Stimulated activated CD8-positive, alpha-beta memory T cell treated with anti-CD3 and anti-CD28 coated beads, Interleukin-15, amount 100 ng/mL, for 48 hours (primary cell): ENCODE measurements at regions not wholly inside any gene's neighbourhood (a gene's known extent, or its start where the extent isn't known, plus 50 kb on each side); places are given as distances from the start of the nearest gene placed in this dataset.
"Not testable (repeated sequence)": the region's sequence is repeated elsewhere in the genome, so short reads cannot be mapped to it uniquely, and the experiment has no call there.

ENCODE experiments used
- DNase-seq, 2 donors: peaks; one replicate each; pipeline ENCODE4 v3.0.0-alpha.2; 2020; ENCODE audit warnings: low read depth in 2 of 2

DNA sequence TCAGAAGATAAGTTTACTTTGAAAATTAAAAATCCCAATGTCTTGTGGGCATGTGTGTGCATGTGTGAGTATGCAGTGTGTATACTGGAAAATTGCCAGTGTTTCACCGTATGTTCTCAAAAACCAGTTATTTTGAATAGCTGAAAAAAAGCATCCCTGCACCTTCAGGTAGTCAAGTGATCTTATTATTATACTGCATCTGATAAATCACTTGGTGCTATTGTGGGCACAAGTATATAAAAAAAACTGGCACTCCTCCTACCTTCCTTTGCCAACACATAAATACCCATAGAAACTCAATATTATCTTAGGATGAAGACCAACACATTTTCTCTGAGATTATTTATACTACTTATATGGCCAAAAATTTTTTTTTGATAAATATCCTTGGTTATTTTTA is 91.5 kb upstream of the MAP9 start:
- DNase-seq = no peak

DNA sequence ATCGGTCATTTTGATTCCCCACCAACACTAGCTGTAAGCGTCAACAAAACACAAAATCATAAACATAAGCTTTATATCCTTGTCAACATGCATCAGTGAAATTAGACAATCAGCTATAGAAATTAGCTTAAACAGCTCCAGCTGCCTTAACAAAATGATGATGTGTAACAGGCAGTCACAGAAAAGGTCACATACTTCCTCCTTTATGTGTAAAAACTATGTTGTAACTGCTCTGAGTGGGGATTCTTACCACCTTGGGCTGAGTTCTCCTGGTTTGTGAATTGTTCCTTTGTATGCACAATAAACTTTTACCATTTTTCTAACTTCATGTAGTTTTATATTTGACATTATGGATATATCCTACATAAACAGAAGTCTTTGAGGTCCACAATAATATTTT is 73.9 kb upstream of the MAP9 start:
- DNase-seq = no peak

DNA sequence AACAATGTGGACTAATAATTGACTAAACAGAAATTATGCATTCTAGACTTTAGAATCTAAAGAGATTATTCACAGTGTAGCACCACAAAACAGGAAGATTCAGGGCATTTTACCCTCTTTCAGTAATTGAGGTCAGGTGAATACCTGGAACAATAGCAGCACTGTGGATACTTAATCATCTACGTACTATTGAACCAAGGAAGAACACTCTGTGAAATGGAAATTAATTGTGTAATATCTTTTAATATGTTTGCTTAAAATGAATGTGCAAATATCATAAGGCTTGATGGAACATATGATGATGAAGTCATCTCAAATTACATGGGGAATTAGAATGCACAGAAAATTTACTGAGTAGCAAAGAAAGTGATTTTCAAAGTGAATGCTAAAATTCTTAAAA is 68.5 kb upstream of the MAP9 start:
- no peak for DNase-seq

DNA sequence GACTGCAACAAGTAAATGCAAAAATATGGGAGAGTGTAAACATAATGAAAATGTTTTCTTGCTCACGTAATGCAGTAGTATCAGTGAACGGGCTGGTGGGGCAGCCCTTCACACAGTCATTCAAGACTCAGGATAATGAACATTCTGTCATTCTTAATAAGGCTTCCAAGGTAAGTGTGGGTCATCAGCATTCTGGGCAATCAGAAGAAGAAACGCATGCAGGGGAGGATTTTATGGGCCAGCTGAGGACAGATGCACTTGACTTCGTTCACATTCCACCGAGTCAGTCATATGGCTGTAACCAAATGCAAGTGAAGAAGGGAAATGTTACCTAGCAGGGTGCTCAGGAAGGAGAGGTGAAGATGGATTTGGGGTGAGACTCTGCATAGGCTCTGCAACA is 68.0 kb upstream of the MAP9 start:
- DNase-seq = no peak

DNA sequence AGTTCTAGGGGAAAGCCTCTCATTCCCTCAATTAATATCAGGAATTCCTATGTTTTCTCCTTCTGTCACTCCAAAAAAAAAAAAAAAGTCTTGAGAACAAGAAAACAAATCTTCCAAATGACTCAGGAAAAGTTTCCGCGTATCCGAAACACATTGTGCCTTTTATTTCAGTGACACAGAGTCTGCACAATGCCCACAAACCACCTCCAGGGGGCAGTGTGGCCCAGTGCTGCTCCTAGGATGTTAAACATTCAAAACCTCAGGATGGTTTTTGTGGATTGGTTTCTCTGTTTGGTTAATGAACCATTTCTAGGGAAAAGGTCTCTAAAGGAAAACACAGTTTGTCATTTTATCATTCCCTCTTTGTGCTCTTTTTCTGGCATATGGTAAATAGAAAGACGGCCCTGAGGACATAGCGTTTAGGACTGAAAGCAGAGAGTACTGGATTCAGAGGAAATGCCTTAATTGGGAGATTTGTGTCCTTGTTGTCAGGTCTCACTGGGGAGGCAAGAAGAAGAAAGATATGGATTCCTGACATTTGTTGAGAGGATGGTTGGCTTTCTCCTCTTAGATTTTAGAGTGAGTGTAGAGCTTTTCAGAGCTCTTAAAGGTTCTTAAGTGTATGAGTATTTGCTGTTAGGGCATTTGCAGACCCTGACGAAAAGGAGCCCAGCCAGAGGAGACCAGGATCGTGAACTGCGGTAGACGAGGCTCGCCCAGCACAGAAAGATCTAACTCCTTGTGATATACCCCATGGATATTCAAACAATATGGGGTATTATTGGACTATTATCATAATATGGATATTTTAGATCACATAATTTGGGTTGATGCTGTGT is 65.7 kb upstream of the MAP9 start:
- peak; percentile 13 to 22 for DNase-seq

DNA sequence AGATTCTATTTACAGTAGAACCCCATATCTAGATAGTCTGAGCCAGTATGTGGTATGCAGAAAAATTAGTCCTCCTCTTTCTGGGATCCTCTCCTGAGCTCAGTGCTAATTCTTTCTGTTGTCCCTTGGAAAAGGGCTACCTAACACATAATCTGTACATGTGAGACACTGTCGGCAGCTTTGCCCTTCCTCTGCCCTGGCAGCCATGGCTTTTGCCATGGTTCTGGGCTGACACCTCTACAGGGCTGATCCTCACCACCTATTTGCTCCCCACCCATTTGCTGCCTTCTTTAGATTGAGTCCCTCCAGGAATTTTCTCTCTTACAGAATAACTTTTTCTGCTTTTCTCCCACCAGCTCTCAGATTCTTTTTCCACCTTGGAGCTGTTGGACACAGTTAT is 64.7 kb upstream of the MAP9 start:
- DNase-seq = no peak

DNA sequence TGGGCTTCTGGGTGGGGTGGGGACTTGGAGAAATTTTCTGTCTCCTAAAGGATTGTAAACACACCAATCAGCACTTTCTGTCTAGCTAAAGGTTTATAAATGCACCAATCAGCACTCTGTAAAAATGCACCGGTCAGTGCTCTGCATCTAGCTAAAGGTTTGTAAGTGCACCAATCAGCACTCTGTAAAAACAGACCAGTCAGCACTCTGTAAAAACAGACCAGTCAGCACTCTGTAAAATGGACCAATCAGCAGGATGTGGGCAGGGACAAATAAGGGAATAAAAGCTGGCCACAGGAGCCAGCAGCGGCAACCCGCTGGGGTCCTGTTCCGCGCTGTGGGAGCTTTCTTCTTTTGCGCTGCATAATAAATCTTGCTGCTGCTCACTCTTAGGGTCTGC is 63.0 kb upstream of the MAP9 start:
- not testable (repeated sequence) for DNase-seq

DNA sequence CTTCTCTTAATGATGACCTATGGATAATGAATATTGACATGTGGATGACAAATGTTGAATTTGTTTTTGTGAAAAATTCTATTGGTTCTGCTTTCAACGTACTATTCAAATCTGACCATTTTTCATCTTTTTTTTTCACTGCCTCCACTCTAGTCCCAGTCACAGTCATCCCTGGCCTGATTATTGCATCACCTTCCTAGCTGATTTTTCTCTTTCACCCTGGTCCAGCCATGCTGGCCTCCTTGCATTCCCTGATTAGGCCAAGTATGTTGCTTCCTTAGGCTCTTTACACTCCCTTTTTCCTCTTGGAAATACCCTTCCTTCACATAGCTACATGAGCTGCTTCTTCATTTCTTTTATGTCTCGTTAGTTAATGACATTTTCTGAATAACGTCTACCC is 58.1 kb upstream of the MAP9 start:
- DNase-seq = no peak

DNA sequence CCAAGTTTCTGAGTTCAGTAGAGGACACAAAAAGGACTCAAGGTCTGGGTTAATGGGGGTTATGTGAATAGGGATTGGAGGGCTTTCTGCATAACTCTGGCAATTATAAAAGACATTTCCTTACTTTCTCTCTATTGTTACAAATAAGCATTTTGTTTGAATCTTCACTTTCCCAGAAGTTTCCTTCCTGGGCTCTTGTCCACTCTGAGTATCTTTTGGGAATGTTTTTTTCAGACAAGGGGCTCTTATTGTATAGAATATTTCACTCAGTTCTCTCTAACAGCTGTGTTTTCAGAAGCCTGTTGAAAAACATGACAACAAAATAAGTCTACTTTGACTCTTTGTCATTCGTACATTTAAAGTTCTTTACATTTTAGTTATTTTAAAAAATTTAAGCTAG is 57.6 kb upstream of the MAP9 start:
- no peak for DNase-seq

DNA sequence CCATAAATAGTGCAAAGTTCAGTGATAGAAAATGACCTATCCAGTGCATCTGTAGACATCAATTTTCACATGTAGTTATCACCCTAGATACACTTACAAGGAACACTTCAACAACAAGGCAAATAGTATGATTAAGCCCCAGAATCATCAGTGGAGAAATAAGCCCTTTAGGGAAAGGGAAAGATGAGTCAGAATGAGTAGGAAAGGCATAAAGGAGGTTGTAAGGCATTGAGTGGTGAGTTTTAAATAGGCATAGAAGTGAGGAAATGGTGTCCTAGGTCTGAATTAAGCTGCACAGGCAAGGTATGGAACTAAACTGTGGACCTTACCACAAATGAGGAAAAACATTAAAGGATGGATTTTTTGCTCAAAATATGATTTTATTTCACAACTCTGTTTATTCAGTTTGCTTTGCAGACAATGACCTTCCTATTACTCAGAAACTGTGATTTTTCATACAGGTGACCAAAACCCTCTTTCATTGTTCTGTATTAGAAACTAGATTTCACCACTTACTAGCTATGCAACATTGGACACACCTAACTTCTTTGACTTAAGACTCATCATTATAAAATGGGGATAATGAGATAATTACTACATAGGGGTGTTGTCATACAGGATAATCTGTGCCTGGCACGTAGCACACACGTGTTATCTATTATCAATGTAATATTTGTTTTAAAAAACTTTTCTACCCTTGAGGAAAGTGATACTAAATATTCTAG is 57.0 kb upstream of the MAP9 start:
- DNase-seq = no peak

DNA sequence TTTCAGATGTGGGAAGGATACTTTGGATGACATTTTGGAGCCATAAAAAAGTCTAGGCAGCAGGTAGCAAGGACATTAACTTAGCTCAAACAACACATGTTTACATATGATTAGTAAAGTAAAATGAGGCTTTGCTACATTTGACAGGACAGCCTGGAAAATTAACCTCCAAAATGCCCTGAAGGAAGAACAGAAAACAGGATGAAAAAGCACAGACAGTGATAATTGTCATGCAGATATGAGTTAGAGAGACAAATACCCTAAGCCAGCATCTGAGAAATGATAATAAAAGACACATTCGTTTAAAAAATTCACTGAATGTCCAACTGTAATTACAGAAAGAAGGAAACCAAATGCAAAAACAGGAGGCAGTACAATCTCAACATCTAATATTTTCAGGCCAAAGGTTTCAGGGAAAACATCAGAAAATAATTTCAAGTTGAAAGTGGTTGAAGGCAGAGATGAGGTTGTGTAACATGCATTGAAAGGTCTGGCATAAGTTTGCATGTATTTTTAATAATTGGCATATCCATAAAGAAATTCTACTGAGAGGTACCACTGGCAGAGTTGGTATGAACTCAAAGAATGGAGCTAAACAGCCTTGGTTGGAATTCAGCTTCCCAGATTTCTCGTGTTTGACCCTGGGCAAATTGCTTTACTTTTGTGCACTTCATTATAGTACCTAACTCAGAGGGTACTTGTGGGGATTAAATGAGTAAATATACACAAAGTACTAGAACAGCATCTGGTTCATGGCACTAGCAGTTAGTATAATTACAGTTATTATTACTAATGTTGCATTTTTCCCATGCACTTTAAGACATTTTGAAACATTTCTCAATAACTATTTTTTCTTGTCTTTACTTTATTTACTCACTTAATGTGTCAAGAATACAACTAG is 54.4 kb upstream of the MAP9 start:
- DNase-seq = no peak

DNA sequence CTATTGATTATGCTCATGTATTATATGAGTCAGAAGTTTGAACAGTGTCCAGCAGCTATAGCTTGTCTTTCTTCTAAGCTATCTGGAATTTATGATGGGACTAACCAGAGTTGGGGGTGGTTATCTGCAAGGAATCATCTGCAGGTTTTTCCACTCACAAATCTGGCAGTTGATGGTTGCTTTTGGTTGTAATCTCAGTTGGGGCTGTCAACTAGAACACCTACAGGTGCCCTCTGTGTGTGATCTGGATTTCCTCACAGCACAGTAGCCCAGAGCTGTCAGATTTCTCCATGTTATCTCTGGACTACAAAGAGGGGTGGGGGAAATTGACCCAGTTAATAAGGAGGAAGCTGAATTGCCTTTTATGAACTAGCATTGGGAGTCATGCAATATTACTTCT is 51.4 kb upstream of the MAP9 start:
- no peak for DNase-seq

DNA sequence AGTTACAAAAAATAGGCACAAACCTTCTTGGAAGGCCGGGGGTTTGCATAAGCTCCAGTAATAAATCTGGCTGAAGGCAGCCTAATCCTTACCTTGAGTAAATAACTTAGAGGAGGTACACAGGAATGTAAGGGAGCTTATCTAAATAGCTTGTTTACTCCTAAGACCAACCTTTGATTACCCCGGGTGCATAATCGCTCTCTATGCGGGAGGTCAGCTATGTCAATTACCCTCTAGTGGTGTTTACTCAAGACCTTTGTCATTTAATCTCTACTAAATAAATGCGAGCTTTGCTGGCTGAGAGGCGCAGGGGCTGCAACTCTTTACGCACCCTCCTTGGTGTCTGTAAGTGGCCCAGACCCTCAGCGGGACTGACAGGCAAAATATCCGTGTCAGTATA is 50.2 kb upstream of the MAP9 start:
- no peak for DNase-seq
